SK-MEL-5 (cell line): ENCODE measurements at regions not wholly inside any gene's neighbourhood (a gene's known extent, or its start where the extent isn't known, plus 50 kb on each side); places are given as distances from the start of the nearest gene placed in this dataset.
"Not testable (repeated sequence)": the region's sequence is repeated elsewhere in the genome, so short reads cannot be mapped to it uniquely, and the experiment has no call there.

Experiments
- DNase-seq: peaks from one replicate; pipeline ENCODE4 v3.0.0-alpha.2; 2016; ENCODE audit warnings: low read depth, low spot score
- in situ Hi-C: cut with HindIII; loops from 2 replicates; pipeline ENCODE4 v1.10.0; 2016; ENCODE audit warnings: low sequenced_read_pairs, high pct_unique_total_duplicates, low pct_unique_long_range_greater_than_20kb

- in situ Hi-C loops, result no loop called here
- no peak for DNase-seq
These were observed 280.7 kb upstream of the ADGRL2 start for GRCh38 chr1:81519987-81520386.

- DNase-seq, result no peak
- in situ Hi-C loops, result no loop called here
These were observed 282.7 kb upstream of the ADGRL2 start for GRCh38 chr1:81517987-81518386.

- in situ Hi-C loops, result no loop called here
These were observed 286.9 kb upstream of the ADGRL2 start for GRCh38 chr1:81513796-81514354.

GRCh38 chr1:81512252-81513003 lies 288.3 kb upstream of the ADGRL2 start:
- in situ Hi-C loops, result no loop called here
- no peak for DNase-seq

More at GRCh38 chr1:81513796-81514354, 286.9 kb upstream of the ADGRL2 start:
- no peak for DNase-seq

GRCh38 chr1:81511281-81511680 lies 289.5 kb upstream of the ADGRL2 start:
- DNase-seq, result no peak
- in situ Hi-C loops, result no loop called here

- in situ Hi-C loops, result no loop called here
- no peak for DNase-seq
These were observed 290.0 kb upstream of the ADGRL2 start for GRCh38 chr1:81510701-81511100.

GRCh38 chr1:81509594-81509993 lies 291.1 kb upstream of the ADGRL2 start:
- DNase-seq, result no peak
- in situ Hi-C loops, result no loop called here

- DNase-seq, result no peak
- in situ Hi-C loops, result no loop called here
These were observed 294.0 kb upstream of the ADGRL2 start for GRCh38 chr1:81506699-81507098.

- in situ Hi-C loops, result no loop called here
- DNase-seq, result no peak
These were observed 294.9 kb upstream of the ADGRL2 start for GRCh38 chr1:81505831-81506230.

- DNase-seq, in situ Hi-C loops: not testable (repeated sequence)
These were observed 295.9 kb upstream of the ADGRL2 start for GRCh38 chr1:81504820-81505219.

- DNase-seq, in situ Hi-C loops: not testable (repeated sequence)
These were observed 298.0 kb upstream of the ADGRL2 start for GRCh38 chr1:81502705-81503104.

GRCh38 chr1:81501485-81501884 lies 299.2 kb upstream of the ADGRL2 start:
- in situ Hi-C loops, DNase-seq: not testable (repeated sequence)

- no peak for DNase-seq
These were observed 301.2 kb upstream of the ADGRL2 start for GRCh38 chr1:81499487-81499886.

GRCh38 chr1:81498471-81499462 lies 302.0 kb upstream of the ADGRL2 start:
- in situ Hi-C loops, result no loop called here
- DNase-seq, result no peak

More at GRCh38 chr1:81499487-81499886, 301.2 kb upstream of the ADGRL2 start:
- in situ Hi-C loops, result no loop called here

- DNase-seq, result no peak
- in situ Hi-C loops, result no loop called here
These were observed 304.4 kb upstream of the ADGRL2 start for GRCh38 chr1:81496349-81496748.

GRCh38 chr1:81493102-81493869 lies 307.4 kb upstream of the ADGRL2 start:
- DNase-seq, result no peak
- in situ Hi-C loops, result no loop called here

- in situ Hi-C loops, result no loop called here
- no peak for DNase-seq
These were observed 308.1 kb upstream of the ADGRL2 start for GRCh38 chr1:81492628-81493027.
